IMR-90 (cell line): ENCODE measurements at regions not wholly inside any gene's neighbourhood (a gene's known extent, or its start where the extent isn't known, plus 50 kb on each side); places are given as distances from the start of the nearest gene placed in this dataset.

Experiments
- ATAC-seq: fragments of 200-7000 bp; cut with Tn5 transposase; 2 replicates; pipeline ENCODE4 v1.9.1; 2020; ENCODE audit warnings: low read depth, mild to moderate bottlenecking, moderate library complexity
- BruUV-seq: library from RNA; stranded (reverse); fragments of 400-500 nt; replicated peaks from 2 replicates; lab custom pipeline; 2021; lab: Mats Ljungman, UMichigan
- CTCF ChIA-PET: fragments of 300-600 bp; formaldehyde crosslinking; extraction: SDS; loops from one replicate; lab custom pipeline; 2021; ENCODE audit warnings: antibody characterized with exemption; lab: Yijun Ruan, JAX
- POLR2A ChIA-PET: fragments of 300-600 bp; sonication (Branson Sonifier 250); formaldehyde crosslinking; loops from one replicate; lab custom pipeline; 2022; ENCODE audit warnings: antibody characterized with exemption; ENCODE audit not compliant: unreplicated experiment; lab: Charles Lee
- DNase-seq: peaks from one replicate; pipeline ENCODE4 v3.0.0; 2013
- H2AFZ ChIP-seq: replicated peaks from 2 replicates; pipeline ENCODE3; 2013; ENCODE audit warnings: low read length, mild to moderate bottlenecking; ENCODE audit not compliant: poor library complexity
- H2AK5ac ChIP-seq: 2 replicates; pipeline ENCODE4 v1.6.1; 2013; ENCODE audit warnings: low read depth, low read length, inconsistent platforms
- H2AK9ac ChIP-seq: replicated peaks from 2 replicates; pipeline ENCODE3; 2013; ENCODE audit warnings: mild to moderate bottlenecking, low read depth, low read length, moderate library complexity; ENCODE audit not compliant: poor library complexity
- H2BK120ac ChIP-seq: 2 replicates; pipeline ENCODE4 v1.6.1; 2013; ENCODE audit warnings: low read depth, low read length, inconsistent platforms
- H2BK15ac ChIP-seq: 3 replicates; pipeline ENCODE4 v1.6.1; 2013; ENCODE audit warnings: low read depth, low read length, inconsistent platforms
- H2BK20ac ChIP-seq: 2 replicates; pipeline ENCODE4 v1.6.1; 2013; ENCODE audit warnings: low read depth, mild to moderate bottlenecking, inconsistent platforms, low read length, moderate library complexity
- H2BK5ac ChIP-seq: 2 replicates; pipeline ENCODE4 v1.6.1; 2013; ENCODE audit warnings: mild to moderate bottlenecking, low read depth, low read length, inconsistent platforms; ENCODE audit not compliant: poor library complexity, severe bottlenecking
- H3K14ac ChIP-seq: replicated peaks from 2 replicates; pipeline ENCODE4 v1.6.1; 2013; ENCODE audit warnings: low read depth, low read length, inconsistent platforms
- H3K18ac ChIP-seq: 2 replicates; pipeline ENCODE4 v1.6.1; 2013; ENCODE audit warnings: low read depth, low read length, control low read depth
- H3K23ac ChIP-seq: 2 replicates; pipeline ENCODE4 v1.6.1; 2013; ENCODE audit warnings: low read depth, low read length, inconsistent platforms
- H3K27ac ChIP-seq: 2 replicates; pipeline ENCODE4 v1.5.1; 2013; ENCODE audit warnings: mild to moderate bottlenecking, control low read depth, low read length; ENCODE audit not compliant: insufficient read depth
- H3K27me3 ChIP-seq: 2 replicates; pipeline ENCODE4 v1.6.1; 2013; ENCODE audit warnings: low read length; ENCODE audit not compliant: control insufficient read depth, insufficient read depth
- H3K36me3 ChIP-seq: 2 replicates; pipeline ENCODE4 v1.6.1; 2013; ENCODE audit warnings: low read length, mixed read lengths; ENCODE audit not compliant: control insufficient read depth, insufficient read depth
- H3K4ac ChIP-seq: 2 replicates; pipeline ENCODE4 v1.6.1; 2013; ENCODE audit warnings: low read depth, low read length, inconsistent platforms
- H3K4me1 ChIP-seq: 2 replicates; pipeline ENCODE4 v1.6.1; 2013; ENCODE audit warnings: low read length, mixed read lengths; ENCODE audit not compliant: control insufficient read depth, insufficient read depth
- H3K4me2 ChIP-seq: 2 replicates; pipeline ENCODE4 v1.6.1; 2013; ENCODE audit warnings: low read depth, mild to moderate bottlenecking, control low read depth, low read length, moderate library complexity
- H3K4me3 ChIP-seq: 2 replicates; pipeline ENCODE4 v1.5.1; 2013; ENCODE audit warnings: low read depth, mild to moderate bottlenecking, control low read depth, low read length, moderate library complexity; ENCODE audit not compliant: insufficient read depth
- H3K56ac ChIP-seq: 2 replicates; pipeline ENCODE4 v1.6.1; 2013; ENCODE audit warnings: low read length, inconsistent platforms; ENCODE audit not compliant: insufficient read depth; ENCODE audit errors: extremely low read depth
- H3K79me1 ChIP-seq, 2 experiments: 2 replicates each; pipeline ENCODE4 v1.6.1; 2013; ENCODE audit warnings: low read length in 2 of 2, inconsistent platforms in 1 of 2, low read depth in 1 of 2
- H3K9ac ChIP-seq: 2 replicates; pipeline ENCODE4 v1.6.1; 2013; ENCODE audit warnings: low read depth, low read length, control low read depth
- H3K9me1 ChIP-seq: 2 replicates; pipeline ENCODE4 v1.6.1; 2013; ENCODE audit warnings: low read length, inconsistent platforms; ENCODE audit not compliant: insufficient read depth
- H3K9me3 ChIP-seq: 2 replicates; pipeline ENCODE4 v1.6.1; 2013; ENCODE audit warnings: low read length; ENCODE audit not compliant: control insufficient read depth, insufficient read depth
- H4K20me1 ChIP-seq: 2 replicates; pipeline ENCODE4 v1.6.1; 2013; ENCODE audit warnings: low read length, inconsistent platforms; ENCODE audit not compliant: insufficient read depth
- H4K5ac ChIP-seq: 2 replicates; pipeline ENCODE4 v1.6.1; 2013; ENCODE audit warnings: mild to moderate bottlenecking, low read depth, low read length, control low read depth
- H4K8ac ChIP-seq, 2 experiments: 2 replicates each; pipeline ENCODE4 v1.6.1; 2013; ENCODE audit warnings: low read depth in 2 of 2, low read length in 2 of 2, control low read depth in 1 of 2, inconsistent platforms in 1 of 2
- H4K91ac ChIP-seq: 2 replicates; pipeline ENCODE4 v1.6.1; 2013; ENCODE audit warnings: low read depth, low read length, inconsistent platforms; ENCODE audit not compliant: insufficient read depth
- CEBPB ChIP-seq: IDR thresholded peaks from 2 replicates; pipeline ENCODE4 v1.6.1; 2012; ENCODE audit warnings: low read depth, low read length, improper control_type of control experiment
- CHD1 ChIP-seq: IDR thresholded peaks from 2 replicates; pipeline ENCODE4 v1.6.1; 2012; ENCODE audit warnings: low read depth, low read length, improper control_type of control experiment
- CTCF ChIP-seq: conservative IDR thresholded peaks from 2 replicates; pipeline ENCODE4 v1.5.1; 2012; ENCODE audit warnings: mild to moderate bottlenecking, low read depth, low read length, improper control_type of control experiment
- ELK1 ChIP-seq: fragments of 150-350 bp; IDR thresholded peaks from 2 replicates; pipeline ENCODE4 v1.6.1; 2016; ENCODE audit warnings: low read depth, mild to moderate bottlenecking, low read length, moderate library complexity, borderline replicate concordance
- FOS ChIP-seq: fragments of 150-350 bp; IDR thresholded peaks from 2 replicates; pipeline ENCODE4 v1.6.1; 2016; ENCODE audit warnings: low read depth, low read length
- MAFK ChIP-seq: IDR thresholded peaks from 2 replicates; pipeline ENCODE4 v1.6.1; 2012; ENCODE audit warnings: low read depth, low read length, improper control_type of control experiment
- MAZ ChIP-seq: IDR thresholded peaks from 2 replicates; pipeline ENCODE4 v1.6.1; 2012; ENCODE audit warnings: low read depth, mild to moderate bottlenecking, low read length, improper control_type of control experiment, moderate library complexity, borderline replicate concordance
- MXI1 ChIP-seq: IDR thresholded peaks from 2 replicates; pipeline ENCODE4 v1.6.1; 2012; ENCODE audit warnings: low read depth, mild to moderate bottlenecking, low read length, moderate library complexity, borderline replicate concordance
- NFE2L2 ChIP-seq: fragments of 150-350 bp; IDR thresholded peaks from 2 replicates; pipeline ENCODE4 v1.6.1; 2016; ENCODE audit warnings: low read depth, mild to moderate bottlenecking, low read length
- POLR2A ChIP-seq: IDR thresholded peaks from 2 replicates; pipeline ENCODE4 v1.6.1; 2012; ENCODE audit warnings: mild to moderate bottlenecking, low read depth, low read length
- RAD21 ChIP-seq: IDR thresholded peaks from 2 replicates; pipeline ENCODE4 v1.6.1; 2012; ENCODE audit warnings: low read length, improper control_type of control experiment
- RCOR1 ChIP-seq: IDR thresholded peaks from 2 replicates; pipeline ENCODE4 v1.6.1; 2012; ENCODE audit warnings: mild to moderate bottlenecking, low read length, improper control_type of control experiment; ENCODE audit not compliant: insufficient replicate concordance
- RFX5 ChIP-seq: IDR thresholded peaks from 2 replicates; pipeline ENCODE4 v1.8.0; 2012; ENCODE audit warnings: low read depth, mild to moderate bottlenecking, low read length, moderate library complexity
- SMC3 ChIP-seq: fragments of 150-350 bp; IDR thresholded peaks from 2 replicates; pipeline ENCODE4 v1.6.1; 2016; ENCODE audit warnings: low read depth, mild to moderate bottlenecking, antibody characterized with exemption, low read length, moderate library complexity
- WGBS, 2 experiments: methylation state at CpG; one replicate each; pipeline versions ENCODE4 v1.1.5 to v1.1.7; 2013; ENCODE audit warnings: missing lambda C conversion rate in 2 of 2; ENCODE audit not compliant: insufficient read length in 1 of 2; ENCODE audit errors: extremely low coverage in 2 of 2; 5-methylcytosine and 5-hydroxymethylcytosine counted together
- dilution Hi-C: fragments of 300-500 bp; cut with HindIII; formaldehyde crosslinking; loops from one replicate; pipeline ENCODE4 v1.14.3; 2018; ENCODE audit warnings: low sequenced_read_pairs; ENCODE audit not compliant: unreplicated experiment
- in situ Hi-C: fragments of 300-500 bp; cut with MboI; formaldehyde crosslinking; loops from 3 replicates; pipeline ENCODE4 v1.14.3; 2019; ENCODE audit warnings: low sequenced_read_pairs, inconsistent platforms, mixed read lengths
- intact Hi-C: fragments of 100-400 bp; cut with micrococcal nuclease; formaldehyde crosslinking; loops from 2 replicates; pipeline ENCODE4 v1.10.0; 2022

- no peak overlapping the region for H3K14ac ChIP-seq
- no peak overlapping the region for H2AK5ac ChIP-seq
- H4K20me1 ChIP-seq = no peaks in the 10 kb centered on the region
- H3K4me3 ChIP-seq = no peak overlapping the region
- dilution Hi-C loops = no loop called here
- H3K9me1 ChIP-seq = no peaks in the 10 kb centered on the region
- in situ Hi-C loops = no loop called here
- no peak overlapping the region for H4K8ac ChIP-seq
- peaks cover 3% of the 10 kb centered on the region for H3K9me3 ChIP-seq
- no peak overlapping the region for H4K91ac ChIP-seq
- H3K23ac ChIP-seq = no peak overlapping the region
- ChIA-PET CTCF (no interaction called here), POLR2A (no interaction called here)
- H3K4me2 ChIP-seq = no peak overlapping the region
- no peak overlapping the region for H2BK120ac ChIP-seq
- no CpG with 5 or more reads among the region's 3 CpGs for WGBS, 2 experiments
- no peak overlapping the region for H3K27ac ChIP-seq
- no peak overlapping the region for H2AFZ ChIP-seq
- H4K5ac ChIP-seq = no peak overlapping the region
- H2BK5ac ChIP-seq = no peak overlapping the region
- no peak overlapping the region for H2AK9ac ChIP-seq
- ATAC-seq (no peak), DNase-seq (no peak)
- H3K36me3 ChIP-seq = no peaks in the 10 kb centered on the region
- BruUV-seq = no TSS peak
- TF ChIP-seq MAFK = no peak
- TF ChIP-seq POLR2A = no peak
- TF ChIP-seq CHD1 = no peak
- no peak for TF ChIP-seq ELK1
- TF ChIP-seq SMC3 = no peak
- TF ChIP-seq FOS = no peak
- no peak for TF ChIP-seq NFE2L2
- TF ChIP-seq RFX5 = no peak
- TF ChIP-seq CEBPB = no peak
- TF ChIP-seq RCOR1 = no peak
- TF ChIP-seq MXI1 = no peak
- no peak for TF ChIP-seq MAZ
- no peak for TF ChIP-seq CTCF
- TF ChIP-seq RAD21 = no peak
- no peaks in the 10 kb centered on the region for H3K4me1 ChIP-seq
- H3K9ac ChIP-seq = no peak overlapping the region
- H3K4ac ChIP-seq = no peak overlapping the region
- intact Hi-C loops = no loop called here
- H3K18ac ChIP-seq = no peak overlapping the region
- no peaks in the 10 kb centered on the region for H3K79me1 ChIP-seq
- no peak overlapping the region for H2BK15ac ChIP-seq
- no peak overlapping the region for H2BK20ac ChIP-seq
- no peak overlapping the region for H3K56ac ChIP-seq
- no peaks in the 10 kb centered on the region for H3K27me3 ChIP-seq
Observed at GRCh38 chr7:53191191-53191695, 155.8 kb downstream of the POM121L12 start.
